8988T (cell line): ENCODE measurements at regions not wholly inside any gene's neighbourhood (a gene's known extent, or its start where the extent isn't known, plus 50 kb on each side); places are given as distances from the start of the nearest gene placed in this dataset.

Experiments used
- DNase-seq: peaks from one replicate; pipeline ENCODE4 v3.0.0; 2011

GRCh38 chr15:97736748-97737147 lies 223.8 kb upstream of the ARRDC4 start:
- no peak for DNase-seq

- DNase-seq: peak; percentile 11
Measured at GRCh38 chr15:97745481-97746071, 214.9 kb upstream of the ARRDC4 start.

DNA sequence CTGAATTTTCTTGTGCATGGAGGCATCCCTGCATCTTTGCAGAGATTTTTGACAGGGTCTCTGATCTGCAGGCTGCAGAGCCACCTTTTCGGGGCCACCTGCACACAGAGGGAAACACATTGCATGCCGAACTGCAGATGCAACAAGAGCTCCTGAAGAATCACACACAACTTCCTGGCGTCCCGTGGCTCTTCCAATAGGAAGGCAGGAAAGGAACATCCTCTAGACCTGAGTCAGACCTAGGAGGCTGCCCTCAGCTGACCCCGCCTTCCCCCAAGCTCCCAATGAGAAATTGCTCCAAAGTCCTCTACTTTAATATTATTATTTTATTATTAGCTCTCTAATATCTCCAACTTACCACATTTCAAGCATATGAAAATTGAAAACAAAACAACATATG lies 213.2 kb upstream of the ARRDC4 start:
- DNase-seq: no peak

DNA sequence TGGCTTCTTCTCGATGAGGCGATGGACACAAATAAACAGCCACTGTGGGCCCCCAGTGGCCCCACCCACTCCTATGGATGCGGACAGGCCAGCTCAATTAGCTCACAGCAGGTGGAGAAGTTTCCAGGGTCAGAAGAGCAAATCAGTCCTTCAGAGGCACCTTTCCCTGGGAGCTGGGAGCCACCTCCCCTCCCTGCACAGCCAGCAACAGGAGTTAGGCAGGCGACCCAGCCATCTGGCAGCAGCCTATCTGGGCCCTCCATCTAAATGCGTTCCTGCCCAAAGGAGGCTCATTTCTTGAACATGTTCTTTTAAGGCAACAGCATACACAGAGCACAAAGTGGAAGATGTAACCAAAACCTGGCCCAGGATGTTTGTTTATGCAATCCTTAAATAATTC lies 211.9 kb upstream of the ARRDC4 start:
- no peak for DNase-seq

- DNase-seq: no peak
Measured at GRCh38 chr15:97750060-97750459, 210.4 kb upstream of the ARRDC4 start.

DNA sequence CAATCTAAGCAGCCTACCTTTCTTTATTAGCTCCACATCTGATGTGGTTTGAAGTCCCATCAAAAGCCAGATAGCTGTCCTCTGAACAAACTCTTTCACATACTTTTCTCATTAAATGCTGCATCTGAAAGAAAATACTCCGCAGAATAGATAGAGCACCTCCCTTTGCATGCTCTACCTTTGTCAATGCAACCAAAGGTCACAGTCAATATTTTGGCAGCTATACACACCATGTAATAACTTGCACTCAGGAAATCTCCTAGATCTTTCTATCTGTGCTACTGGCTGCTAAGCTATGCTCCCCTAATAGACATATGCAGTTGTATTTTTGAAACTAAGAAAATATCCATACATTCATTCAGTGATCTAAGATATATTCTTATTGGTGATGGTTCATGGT lies 204.8 kb upstream of the ARRDC4 start:
- no peak for DNase-seq

- DNase-seq: no peak
Measured at GRCh38 chr15:97759363-97759762, 201.1 kb upstream of the ARRDC4 start.

GRCh38 chr15:97761110-97761509 lies 199.4 kb upstream of the ARRDC4 start:
- DNase-seq: no peak

DNA sequence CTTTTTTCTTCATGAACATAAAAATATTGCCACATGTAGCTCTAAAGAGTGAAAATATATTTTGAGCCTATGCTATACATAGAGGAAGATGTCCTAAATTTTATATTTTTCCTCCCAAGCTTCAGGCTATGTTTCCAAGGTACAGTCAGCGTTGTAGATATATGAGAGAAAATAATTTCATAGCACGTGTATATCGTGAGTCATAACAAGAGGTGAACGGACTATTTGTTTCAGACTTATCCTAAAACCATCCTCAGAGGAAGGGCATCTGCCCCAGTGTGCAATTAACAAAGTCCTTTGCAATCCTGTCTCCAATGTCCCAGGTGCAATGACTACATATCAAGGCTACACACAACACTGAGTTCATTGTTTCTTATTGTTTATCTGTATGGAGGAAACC lies 177.3 kb upstream of the ARRDC4 start:
- no peak for DNase-seq

- DNase-seq: no peak
Measured at GRCh38 chr15:97786741-97787140, 173.8 kb upstream of the ARRDC4 start.

- DNase-seq: no peak
Measured at GRCh38 chr15:97790180-97790579, 170.3 kb upstream of the ARRDC4 start.

GRCh38 chr15:97791824-97792792 lies 168.4 kb upstream of the ARRDC4 start:
- DNase-seq: no peak

GRCh38 chr15:97804950-97805349 lies 155.6 kb upstream of the ARRDC4 start:
- no peak for DNase-seq

DNA sequence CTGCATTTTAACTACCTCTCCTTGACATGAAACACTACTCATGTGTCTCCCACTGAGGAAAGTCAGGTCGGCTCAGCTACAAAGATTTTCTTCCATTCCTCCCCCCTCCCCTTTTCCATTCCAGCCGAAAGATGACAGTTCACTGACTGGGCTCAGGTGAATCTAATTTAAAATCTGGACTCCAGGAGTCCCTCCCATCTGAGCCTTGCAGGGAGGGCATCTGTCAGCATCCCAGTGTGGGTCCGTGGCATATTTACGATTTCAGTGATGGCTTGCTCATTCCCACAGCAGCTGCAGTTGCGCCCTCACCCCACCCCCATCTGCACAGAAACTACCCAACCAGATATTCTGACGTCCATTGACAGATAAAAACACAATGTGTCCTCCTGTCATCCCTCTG lies 153.7 kb upstream of the ARRDC4 start:
- no peak for DNase-seq

- DNase-seq: no peak
Measured at GRCh38 chr15:97815835-97816234, 144.7 kb upstream of the ARRDC4 start.

DNA sequence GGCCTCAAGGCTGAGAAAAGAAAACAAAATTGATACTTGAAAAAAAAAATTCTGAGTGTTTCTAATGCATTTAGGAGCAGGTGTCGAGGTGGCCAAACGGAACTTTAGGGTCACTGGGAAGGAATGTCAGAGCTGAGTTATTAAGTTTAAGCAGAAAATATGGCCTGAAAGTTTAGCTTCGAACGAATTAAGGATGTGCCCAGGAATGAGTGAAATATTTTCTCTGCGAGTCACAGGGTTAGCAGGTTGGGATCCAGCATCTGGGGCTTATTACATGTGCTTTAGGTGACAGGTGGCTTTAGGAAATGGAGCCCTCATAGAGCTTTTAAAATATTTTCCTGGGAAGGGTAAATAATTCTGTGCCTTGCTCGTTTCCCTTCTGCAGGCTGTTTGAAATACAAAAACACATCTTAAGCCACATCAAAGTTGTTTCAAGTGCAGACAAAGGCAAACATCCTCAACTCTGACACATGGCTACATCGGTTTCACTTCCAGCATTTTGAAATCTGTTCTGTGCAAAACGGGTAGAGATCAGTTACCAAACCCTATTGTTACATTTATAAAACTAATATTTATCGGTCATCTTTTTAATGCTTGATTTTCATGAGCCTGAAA lies 143.1 kb upstream of the ARRDC4 start:
- no peak for DNase-seq

DNA sequence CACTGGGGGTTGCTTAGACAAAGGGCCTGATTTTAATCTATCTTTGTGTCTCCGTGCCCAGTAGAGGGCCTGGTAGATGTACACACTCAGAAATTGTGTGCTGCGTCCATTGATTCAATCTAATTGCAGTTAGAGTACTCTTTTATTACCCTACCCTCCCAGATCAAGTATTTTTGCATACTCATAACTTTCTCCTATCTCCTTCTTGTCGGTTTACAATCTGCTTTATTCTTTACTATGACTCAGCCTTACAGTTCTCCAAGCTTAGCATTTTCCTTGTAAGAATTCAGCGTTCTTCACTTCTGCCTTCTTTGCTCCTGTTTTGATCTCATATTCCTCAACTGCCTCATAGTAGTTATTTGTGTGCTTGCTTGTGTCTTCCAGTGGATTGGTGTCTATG lies 124.5 kb upstream of the ARRDC4 start:
- no peak for DNase-seq

DNA sequence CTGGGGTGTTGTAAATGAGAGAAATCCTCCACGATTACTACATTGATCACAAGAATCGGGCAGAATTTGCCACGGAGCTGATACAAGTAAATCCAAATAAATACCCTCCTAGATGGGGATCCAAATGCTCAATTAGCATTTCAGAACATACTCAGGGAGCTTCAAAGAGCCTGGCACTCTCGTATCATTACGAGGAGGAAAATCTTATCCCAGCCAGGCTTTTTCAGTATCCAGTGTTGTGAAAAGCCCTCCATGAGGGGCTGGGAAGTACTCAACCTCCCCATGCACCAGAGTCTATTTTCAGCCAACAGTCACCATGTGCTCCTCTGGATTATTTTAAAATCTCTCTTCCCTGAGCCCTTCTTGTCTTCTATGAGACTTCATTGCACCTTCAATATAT lies 122.6 kb upstream of the ARRDC4 start:
- no peak for DNase-seq

- no peak for DNase-seq
Measured at GRCh38 chr15:97838606-97839210, 121.8 kb upstream of the ARRDC4 start.

- DNase-seq: no peak
Measured at GRCh38 chr15:97840501-97840900, 120.0 kb upstream of the ARRDC4 start.

DNA sequence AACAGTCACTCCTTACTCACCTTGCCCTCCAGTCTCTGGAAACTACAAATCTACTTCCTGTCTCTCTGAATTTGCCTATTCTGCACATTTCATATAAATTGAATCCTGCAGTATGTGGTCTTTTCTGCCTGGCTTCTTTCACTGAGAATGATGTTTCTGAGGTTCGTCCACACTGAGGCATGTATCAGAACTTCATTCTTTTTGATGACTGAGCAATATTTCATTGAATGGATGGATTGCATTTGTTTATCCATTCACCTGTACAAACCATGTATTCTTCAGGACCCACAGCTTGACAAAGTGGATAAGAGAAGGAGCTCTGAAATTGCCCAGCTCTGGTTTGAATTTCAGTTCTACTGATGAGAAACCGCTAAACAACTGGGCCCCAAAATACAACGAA lies 118.9 kb upstream of the ARRDC4 start:
- no peak for DNase-seq

DNA sequence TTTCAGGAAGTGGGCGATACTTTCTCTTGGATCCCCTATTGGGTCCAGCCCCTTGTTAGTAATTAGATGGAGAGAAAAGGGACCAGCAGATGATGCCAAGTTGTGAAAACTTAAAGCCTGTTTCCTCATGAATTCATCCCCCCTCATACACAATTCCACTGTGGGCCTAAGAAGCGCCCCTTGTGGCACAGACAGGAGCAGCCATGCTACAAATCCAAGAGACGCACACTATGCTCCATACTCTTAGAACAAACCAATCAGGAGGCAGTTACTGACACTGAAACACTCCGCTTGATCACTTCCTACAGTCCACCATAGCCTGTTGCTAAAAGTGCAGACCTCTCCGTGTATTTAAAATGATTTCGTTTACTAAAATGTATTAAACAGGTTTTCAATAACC lies 111.3 kb upstream of the ARRDC4 start:
- DNase-seq: no peak

DNA sequence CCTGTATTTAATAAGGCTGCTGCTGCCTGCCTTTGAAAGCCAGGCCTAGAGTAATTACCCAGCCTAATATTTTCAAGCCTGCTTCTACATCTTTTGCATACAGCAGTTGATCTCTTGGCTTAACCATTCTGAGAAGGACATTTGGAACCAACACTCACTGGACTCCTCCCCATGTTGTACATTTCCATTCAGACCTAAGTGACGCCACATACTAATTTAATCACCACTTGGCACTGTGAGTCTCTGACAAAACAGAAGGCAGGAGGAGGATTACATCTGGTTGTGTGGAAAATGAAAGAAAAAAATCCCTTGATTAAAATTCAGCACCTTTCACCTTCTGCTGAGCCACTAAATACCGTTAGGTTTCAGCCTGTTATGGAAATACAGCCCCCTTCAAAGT lies 102.2 kb upstream of the ARRDC4 start:
- no peak for DNase-seq
